ENCODE measurements at regions not wholly inside any gene's neighbourhood (a gene's known extent, or its start where the extent isn't known, plus 50 kb on each side); places are given as distances from the start of the nearest gene placed in this dataset.

DNA sequence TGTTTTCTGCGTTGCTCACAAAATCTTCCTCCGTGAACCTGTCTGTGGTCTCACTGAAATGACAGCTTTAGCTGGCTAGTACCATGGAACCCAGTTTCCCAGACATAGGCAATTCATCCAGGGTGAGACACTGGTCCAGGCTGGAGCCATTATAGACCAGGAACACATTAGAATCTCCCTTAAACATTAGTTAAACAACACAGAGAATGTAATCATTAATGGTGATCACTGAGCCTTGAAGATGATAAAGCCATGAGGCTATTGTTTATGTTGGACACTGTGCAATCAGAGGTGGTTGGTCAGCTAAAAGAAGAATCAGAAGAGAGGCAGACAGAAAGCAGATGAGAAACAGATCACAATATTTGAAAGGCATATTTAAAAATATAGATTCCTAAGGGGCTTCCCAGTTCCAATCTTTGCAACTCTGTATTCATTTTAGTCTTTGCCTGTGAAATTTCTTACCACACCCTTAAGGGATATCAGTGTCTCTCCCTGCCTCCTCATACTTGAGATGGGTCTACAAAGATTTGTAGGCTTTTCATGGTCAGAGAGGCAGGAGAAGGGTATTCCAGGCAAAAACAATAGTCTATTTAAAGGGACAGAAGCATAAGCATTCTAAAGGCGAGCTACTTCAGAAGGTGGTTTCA, 317.9 kb downstream of the MAP2K6 start:
- H3K27ac Mint-ChIP-seq: no peak overlapping the region
- ChIA-PET POLR2A (no interaction called here), CTCF (no interaction called here)
- no peaks in the 10 kb centered on the region for H3K4me1 Mint-ChIP-seq
- no peak overlapping the region for H3K4me3 Mint-ChIP-seq
- 95% methylated on average over 2 of the region's 3 CpGs for WGBS (ENCODE audit: insufficient coverage)
- Histone ChIP-seq H3K36me3 (ENCODE audit: control insufficient read depth in 2 of 2, extremely low read depth in 1 of 2, insufficient read depth in 1 of 2, low read length in 1 of 2) (no peaks in the 10 kb centered on the region), H3K27ac (ENCODE audit: low read length) (no peak overlapping the region), H3K9me3 (no peaks in the 10 kb centered on the region), H3K4me3 (ENCODE audit: control insufficient read depth in 1 of 2, extremely low read depth in 1 of 2, low read length in 1 of 2) (no peak overlapping the region), H3K4me1 (ENCODE audit: control insufficient read depth in 1 of 2, extremely low read depth in 1 of 2, insufficient read depth in 2 of 2, low read length in 2 of 2) (no peaks in the 10 kb centered on the region), H3K27me3 (replicated peaks in 1 of 2; ENCODE audit: control insufficient read depth in 2 of 2, extremely low read depth in 1 of 2, insufficient read depth in 2 of 2, low read length in 1 of 2) (no peaks in the 10 kb centered on the region)
- DNase-seq (no peak), ATAC-seq (replicated peaks in 1 of 4) (no peak)
- peaks cover 0 to 7% (median 7%) of the 10 kb centered on the region in 3 donors for H3K9me3 Mint-ChIP-seq
- peaks cover 0 to 4% of the 10 kb centered on the region in 2 donors for H3K27me3 Mint-ChIP-seq
- no peaks in the 10 kb centered on the region for H3K36me3 Mint-ChIP-seq

DNA sequence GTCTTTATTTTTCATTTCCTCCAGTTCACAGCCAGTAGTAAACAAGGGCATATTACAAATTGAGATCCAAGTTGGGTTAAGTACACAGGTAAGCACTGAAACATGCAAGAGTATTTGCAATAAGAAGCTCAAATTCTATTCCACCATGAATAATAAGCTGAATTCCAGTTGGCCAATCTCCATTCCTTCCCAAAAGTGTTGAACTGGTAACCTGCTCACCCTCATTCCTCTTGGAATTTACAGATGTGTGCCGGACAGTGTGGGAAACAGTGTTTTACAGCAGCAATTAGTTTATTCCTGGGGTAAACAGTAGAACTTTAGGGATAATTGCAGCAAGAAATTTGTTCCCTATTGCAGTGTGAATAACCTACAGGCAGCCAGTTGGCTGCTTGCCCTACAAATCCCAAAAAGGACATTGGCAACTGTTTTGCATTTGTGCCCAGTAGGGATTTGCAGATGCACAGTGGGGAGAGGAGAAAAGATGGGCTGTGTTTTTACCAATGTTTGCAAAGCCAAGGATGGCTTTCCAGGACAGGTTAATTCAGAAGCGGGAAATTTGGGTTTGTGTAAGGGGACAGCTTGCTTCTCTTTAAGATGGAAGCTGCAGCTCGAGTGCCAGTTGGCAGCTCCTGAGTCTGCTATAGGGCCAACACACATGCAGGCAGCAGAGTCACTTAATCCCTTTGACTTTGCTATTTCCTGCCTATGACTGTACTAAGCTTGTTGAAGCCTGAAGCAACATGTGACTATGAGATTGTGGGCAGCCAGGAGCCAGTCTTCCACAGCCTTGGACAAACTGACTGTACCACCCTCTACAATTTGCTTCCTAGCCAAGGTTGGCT, 318.9 kb downstream of the MAP2K6 start:
- H3K4me3 Mint-ChIP-seq: no peak overlapping the region
- no peaks in the 10 kb centered on the region for H3K27me3 ChIP-seq (replicated peaks in 1 of 2; ENCODE audit: control insufficient read depth in 2 of 2, extremely low read depth in 1 of 2, insufficient read depth in 2 of 2, low read length in 1 of 2)
- ChIA-PET POLR2A (interaction anchor here in 1 of 2 donors (0.6 kb wide), 1 partner anchor 447 kb away, joined by 3 read pairs; no protein-coding TSS in a partner anchor), CTCF (no interaction called here)
- peaks cover 5 to 7% (median 7%) of the 10 kb centered on the region in 3 donors for H3K9me3 Mint-ChIP-seq
- no peaks in the 10 kb centered on the region for H3K4me1 Mint-ChIP-seq
- H3K36me3 Mint-ChIP-seq: no peaks in the 10 kb centered on the region
- H3K4me1 ChIP-seq (ENCODE audit: control insufficient read depth in 1 of 2, extremely low read depth in 1 of 2, insufficient read depth in 2 of 2, low read length in 2 of 2): no peaks in the 10 kb centered on the region
- ATAC-seq (replicated peaks in 1 of 4) (no peak), DNase-seq (no peak)
- no peak overlapping the region for H3K4me3 ChIP-seq (ENCODE audit: control insufficient read depth in 1 of 2, extremely low read depth in 1 of 2, low read length in 1 of 2)
- no peak overlapping the region for H3K27ac Mint-ChIP-seq
- H3K27me3 Mint-ChIP-seq: peaks cover 0 to 4% of the 10 kb centered on the region in 2 donors
- H3K9me3 ChIP-seq: no peaks in the 10 kb centered on the region
- H3K36me3 ChIP-seq (ENCODE audit: control insufficient read depth in 2 of 2, extremely low read depth in 1 of 2, insufficient read depth in 1 of 2, low read length in 1 of 2): no peaks in the 10 kb centered on the region
- WGBS (ENCODE audit: insufficient coverage): no CpG with 5 or more reads among the region's 3 CpGs
- no peak overlapping the region for H3K27ac ChIP-seq (ENCODE audit: low read length)

- Mint-ChIP-seq H3K27me3 (peaks cover 0 to 4% of the 10 kb centered on the region in 2 donors), H3K4me1 (no peaks in the 10 kb centered on the region), H3K4me3 (no peak overlapping the region), H3K36me3 (no peaks in the 10 kb centered on the region), H3K9me3 (peaks cover 7 to 14% (median 7%) of the 10 kb centered on the region in 3 donors), H3K27ac (no peak overlapping the region)
- Histone ChIP-seq H3K9me3 (no peaks in the 10 kb centered on the region), H3K4me3 (ENCODE audit: control insufficient read depth in 1 of 2, extremely low read depth in 1 of 2, low read length in 1 of 2) (no peak overlapping the region), H3K36me3 (ENCODE audit: control insufficient read depth in 2 of 2, extremely low read depth in 1 of 2, insufficient read depth in 1 of 2, low read length in 1 of 2) (no peaks in the 10 kb centered on the region), H3K27ac (ENCODE audit: low read length) (no peak overlapping the region), H3K4me1 (ENCODE audit: control insufficient read depth in 1 of 2, extremely low read depth in 1 of 2, insufficient read depth in 2 of 2, low read length in 2 of 2) (no peaks in the 10 kb centered on the region), H3K27me3 (replicated peaks in 1 of 2; ENCODE audit: control insufficient read depth in 2 of 2, extremely low read depth in 1 of 2, insufficient read depth in 2 of 2, low read length in 1 of 2) (no peaks in the 10 kb centered on the region)
- 100% methylated on average over 1 of the region's 1 CpG for WGBS (ENCODE audit: insufficient coverage)
- DNase-seq: no peak
- no peak for ATAC-seq (replicated peaks in 1 of 4)
- ChIA-PET CTCF (no interaction called here), POLR2A (no interaction called here)
Observed at GRCh38 chr17:69734656-69735055, 320.2 kb downstream of the MAP2K6 start.

- no peak for DNase-seq
- Mint-ChIP-seq H3K27ac (no peak overlapping the region), H3K27me3 (peaks cover 0 to 4% of the 10 kb centered on the region in 2 donors), H3K4me1 (no peaks in the 10 kb centered on the region), H3K36me3 (no peaks in the 10 kb centered on the region), H3K9me3 (peaks cover 7 to 14% (median 11%) of the 10 kb centered on the region in 3 donors), H3K4me3 (no peak overlapping the region)
- no peaks in the 10 kb centered on the region for H3K36me3 ChIP-seq (ENCODE audit: control insufficient read depth in 2 of 2, extremely low read depth in 1 of 2, insufficient read depth in 1 of 2, low read length in 1 of 2)
- H3K4me3 ChIP-seq (ENCODE audit: control insufficient read depth in 1 of 2, extremely low read depth in 1 of 2, low read length in 1 of 2): no peak overlapping the region
- ChIA-PET POLR2A (no interaction called here), CTCF (no interaction called here)
- ATAC-seq (replicated peaks in 1 of 4): no peak
- H3K4me1 ChIP-seq (ENCODE audit: control insufficient read depth in 1 of 2, extremely low read depth in 1 of 2, insufficient read depth in 2 of 2, low read length in 2 of 2): no peaks in the 10 kb centered on the region
- H3K9me3 ChIP-seq: no peaks in the 10 kb centered on the region
- H3K27me3 ChIP-seq (replicated peaks in 1 of 2; ENCODE audit: control insufficient read depth in 2 of 2, extremely low read depth in 1 of 2, insufficient read depth in 2 of 2, low read length in 1 of 2): no peaks in the 10 kb centered on the region
- no CpG with 5 or more reads among the region's 2 CpGs for WGBS (ENCODE audit: insufficient coverage)
- H3K27ac ChIP-seq (ENCODE audit: low read length): no peak overlapping the region
Observed at GRCh38 chr17:69735285-69735684, 320.8 kb downstream of the MAP2K6 start.

DNA sequence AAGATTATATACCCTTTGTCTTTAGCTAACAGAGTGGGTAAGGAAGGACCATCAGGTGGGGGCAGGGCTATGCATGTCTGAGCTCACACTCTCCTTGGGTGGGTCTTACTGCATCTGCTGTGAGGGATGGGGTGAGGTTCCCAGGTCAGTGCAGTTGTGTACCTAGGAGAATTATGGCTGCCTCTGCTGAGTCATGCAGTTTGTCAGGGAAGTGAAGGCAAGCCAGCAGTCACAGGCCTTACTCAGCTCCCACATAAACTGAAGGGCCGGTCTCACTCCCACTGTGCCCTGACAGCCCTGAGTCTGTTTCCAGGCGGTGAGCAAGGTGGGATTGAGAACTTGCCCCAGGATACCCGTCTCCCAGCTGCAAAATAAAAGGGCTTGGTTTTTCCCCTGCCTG, 328.6 kb downstream of the MAP2K6 start:
- Mint-ChIP-seq H3K4me3 (no peak overlapping the region), H3K4me1 (no peaks in the 10 kb centered on the region), H3K36me3 (no peaks in the 10 kb centered on the region), H3K27ac (no peak overlapping the region), H3K27me3 (no peaks in the 10 kb centered on the region), H3K9me3 (peaks cover 0 to 14% (median 12%) of the 10 kb centered on the region in 3 donors)
- peaks cover 0 to 3% of the 10 kb centered on the region in 2 experiments for H3K27me3 ChIP-seq (replicated peaks in 1 of 2; ENCODE audit: control insufficient read depth in 2 of 2, extremely low read depth in 1 of 2, insufficient read depth in 2 of 2, low read length in 1 of 2)
- no peak for ATAC-seq (replicated peaks in 1 of 4)
- no peaks in the 10 kb centered on the region for H3K36me3 ChIP-seq (ENCODE audit: control insufficient read depth in 2 of 2, extremely low read depth in 1 of 2, insufficient read depth in 1 of 2, low read length in 1 of 2)
- no peak overlapping the region for H3K4me3 ChIP-seq (ENCODE audit: control insufficient read depth in 1 of 2, extremely low read depth in 1 of 2, low read length in 1 of 2)
- H3K9me3 ChIP-seq: no peaks in the 10 kb centered on the region
- ChIA-PET CTCF (no interaction called here), POLR2A (no interaction called here)
- WGBS (ENCODE audit: insufficient coverage): 67% methylated on average over 2 of the region's 3 CpGs
- no peaks in the 10 kb centered on the region for H3K4me1 ChIP-seq (ENCODE audit: control insufficient read depth in 1 of 2, extremely low read depth in 1 of 2, insufficient read depth in 2 of 2, low read length in 2 of 2)
- no peak for DNase-seq
- no peak overlapping the region for H3K27ac ChIP-seq (ENCODE audit: low read length)

- H3K27ac Mint-ChIP-seq: no peak overlapping the region
- peaks cover 0 to 7% (median 7%) of the 10 kb centered on the region in 3 donors for H3K9me3 Mint-ChIP-seq
- DNase-seq (no peak), ATAC-seq (replicated peaks in 1 of 4) (no peak)
- Histone ChIP-seq H3K4me3 (ENCODE audit: control insufficient read depth in 1 of 2, extremely low read depth in 1 of 2, low read length in 1 of 2) (no peak overlapping the region), H3K9me3 (no peaks in the 10 kb centered on the region), H3K36me3 (ENCODE audit: control insufficient read depth in 2 of 2, extremely low read depth in 1 of 2, insufficient read depth in 1 of 2, low read length in 1 of 2) (no peaks in the 10 kb centered on the region), H3K27me3 (replicated peaks in 1 of 2; ENCODE audit: control insufficient read depth in 2 of 2, extremely low read depth in 1 of 2, insufficient read depth in 2 of 2, low read length in 1 of 2) (peaks cover 0 to 3% of the 10 kb centered on the region in 2 experiments), H3K27ac (ENCODE audit: low read length) (no peak overlapping the region), H3K4me1 (ENCODE audit: control insufficient read depth in 1 of 2, extremely low read depth in 1 of 2, insufficient read depth in 2 of 2, low read length in 2 of 2) (no peaks in the 10 kb centered on the region)
- no peaks in the 10 kb centered on the region for H3K27me3 Mint-ChIP-seq
- no peaks in the 10 kb centered on the region for H3K4me1 Mint-ChIP-seq
- CTCF ChIA-PET: no interaction called here
- POLR2A ChIA-PET: no interaction called here
- no peaks in the 10 kb centered on the region for H3K36me3 Mint-ChIP-seq
- no peak overlapping the region for H3K4me3 Mint-ChIP-seq
- WGBS (ENCODE audit: insufficient coverage): 93% methylated on average over 5 of the region's 5 CpGs
Observed at GRCh38 chr17:69744512-69745070, 330.1 kb downstream of the MAP2K6 start.

All from T-cell (primary cell).